ENCODE measurements at regions not wholly inside any gene's neighbourhood (a gene's known extent, or its start where the extent isn't known, plus 50 kb on each side); places are given as distances from the start of the nearest gene placed in this dataset.
"Not testable (repeated sequence)": the region's sequence is repeated elsewhere in the genome, so short reads cannot be mapped to it uniquely, and the experiment has no call there.

DNA sequence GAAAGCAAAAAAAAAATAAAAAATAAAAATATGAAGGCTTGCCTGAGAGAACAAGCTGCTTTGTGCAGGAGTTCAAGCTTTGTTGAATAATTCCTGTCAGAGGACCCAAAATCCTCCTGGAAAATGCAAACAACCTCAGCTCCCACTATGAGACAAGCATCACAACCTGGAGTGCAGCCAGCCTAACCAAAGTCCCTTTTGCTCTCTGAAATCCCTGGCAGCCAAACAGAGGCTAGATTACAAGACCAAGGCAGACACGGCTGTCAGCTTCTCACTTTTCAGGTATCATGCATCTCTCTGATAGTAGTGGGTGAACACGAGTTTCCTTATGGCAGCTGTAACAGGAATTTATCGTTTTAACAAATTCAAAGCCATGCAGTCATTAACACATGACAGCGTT is 180.7 kb downstream of the TSPY2 start:
- H3K27ac ChIP-seq (ENCODE audit: low read length); DNase-seq; intact Hi-C loops (cut with DNase I); ATAC-seq; H3K4me1 ChIP-seq (ENCODE audit: control insufficient read depth, insufficient read depth, low read length); H3K4me3 ChIP-seq (ENCODE audit: low read length); H3K27me3 ChIP-seq (ENCODE audit: control insufficient read depth, insufficient read depth); H3K9me3 ChIP-seq (ENCODE audit: control insufficient read depth, low read length): not testable (repeated sequence)
- no CpG with 5 or more reads among the region's 4 CpGs for WGBS

DNA sequence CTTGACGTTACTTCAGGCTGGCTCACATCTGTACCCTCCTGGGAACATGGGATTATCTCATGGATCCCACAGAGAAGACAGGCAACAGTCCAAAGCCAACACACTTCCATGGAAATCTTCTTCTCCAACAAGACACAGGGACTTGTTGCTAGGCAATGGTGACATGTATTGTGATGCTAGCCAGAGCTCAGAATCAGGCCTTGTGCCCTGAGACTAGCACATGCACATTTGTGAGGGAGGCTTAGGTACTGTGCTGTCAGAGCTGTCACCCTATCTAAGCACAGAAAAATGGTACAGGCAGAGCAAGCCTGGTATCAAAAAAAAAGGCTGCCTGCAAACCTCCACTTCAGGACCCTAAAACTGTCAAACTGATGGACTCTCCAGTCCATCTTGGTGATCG is 199.5 kb downstream of the TSPY2 start:
- H3K27ac ChIP-seq (ENCODE audit: low read length); H3K27me3 ChIP-seq (ENCODE audit: control insufficient read depth, insufficient read depth); DNase-seq; H3K9me3 ChIP-seq (ENCODE audit: control insufficient read depth, low read length); H3K4me3 ChIP-seq (ENCODE audit: low read length); intact Hi-C loops (cut with DNase I); H3K4me1 ChIP-seq (ENCODE audit: control insufficient read depth, insufficient read depth, low read length); ATAC-seq: not testable (repeated sequence)
- WGBS = no CpG with 5 or more reads among the region's 2 CpGs

DNA sequence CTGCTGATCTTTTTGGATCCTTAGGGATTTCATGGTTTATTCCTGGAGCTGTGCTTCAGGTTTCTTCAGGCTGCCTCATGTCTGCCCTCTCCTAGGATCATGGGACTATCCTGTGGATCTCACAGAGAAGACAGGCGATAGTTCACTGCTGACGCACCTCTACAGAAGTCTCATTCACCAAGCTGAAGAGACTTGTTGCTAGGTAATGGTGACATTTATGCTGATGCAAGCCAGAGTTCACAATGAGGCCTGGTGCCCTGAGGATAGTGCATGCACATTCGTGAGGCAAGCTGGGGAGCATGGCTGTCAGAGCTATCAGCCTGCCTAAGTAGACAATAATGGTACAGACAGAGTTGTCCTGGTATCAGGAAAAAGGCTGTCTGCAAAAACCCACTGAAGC is 201.4 kb downstream of the TSPY2 start:
- intact Hi-C loops (cut with DNase I); H3K9me3 ChIP-seq (ENCODE audit: control insufficient read depth, low read length); H3K4me1 ChIP-seq (ENCODE audit: control insufficient read depth, insufficient read depth, low read length); H3K27me3 ChIP-seq (ENCODE audit: control insufficient read depth, insufficient read depth); ATAC-seq; DNase-seq; H3K27ac ChIP-seq (ENCODE audit: low read length); H3K4me3 ChIP-seq (ENCODE audit: low read length): not testable (repeated sequence)
- no CpG with 5 or more reads among the region's 3 CpGs for WGBS

DNA sequence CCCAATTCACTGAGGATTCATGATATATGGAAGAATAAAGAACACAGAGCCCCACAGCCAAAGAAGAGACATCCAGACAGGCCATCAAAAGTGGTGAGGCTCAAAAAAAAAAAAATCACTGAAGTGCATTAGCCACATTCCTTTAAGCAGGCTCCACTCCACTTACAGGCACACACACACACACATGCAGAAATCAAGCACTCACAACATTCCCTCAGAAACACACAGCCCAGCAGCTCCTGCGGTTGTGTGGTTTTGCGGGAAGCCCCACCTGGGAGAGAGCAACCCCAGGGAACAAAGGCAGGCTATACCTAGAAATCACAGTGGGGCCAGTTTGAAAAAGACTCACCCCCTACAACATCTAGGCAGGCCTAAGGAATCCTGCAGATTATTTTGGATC is 222.3 kb downstream of the TSPY2 start:
- H3K4me3 ChIP-seq (ENCODE audit: low read length); H3K4me1 ChIP-seq (ENCODE audit: control insufficient read depth, insufficient read depth, low read length); DNase-seq; H3K27ac ChIP-seq (ENCODE audit: low read length); intact Hi-C loops (cut with DNase I); H3K27me3 ChIP-seq (ENCODE audit: control insufficient read depth, insufficient read depth); ATAC-seq; H3K9me3 ChIP-seq (ENCODE audit: control insufficient read depth, low read length): not testable (repeated sequence)
- WGBS = no CpG with 5 or more reads among the region's 2 CpGs

DNA sequence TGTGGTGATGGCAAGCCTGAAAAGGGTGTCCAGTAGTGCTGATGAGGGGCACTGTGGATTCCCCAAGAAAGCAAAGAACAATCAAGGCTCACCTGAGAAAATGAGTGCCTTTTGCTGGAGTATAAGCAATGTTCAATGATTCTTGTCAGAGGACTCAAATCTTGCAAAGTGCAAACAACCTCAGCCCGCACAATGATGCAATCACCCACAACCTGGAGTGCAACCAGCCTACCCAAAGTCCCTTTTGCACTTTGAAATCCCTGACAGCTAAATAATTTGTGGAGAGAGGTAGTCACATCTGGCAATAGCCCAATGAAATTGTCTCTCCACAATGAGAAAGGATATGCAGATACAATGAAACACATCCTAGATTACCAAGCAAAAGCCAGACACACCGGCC is 225.8 kb downstream of the TSPY2 start:
- ATAC-seq; H3K4me3 ChIP-seq (ENCODE audit: low read length); DNase-seq; H3K9me3 ChIP-seq (ENCODE audit: control insufficient read depth, low read length); H3K4me1 ChIP-seq (ENCODE audit: control insufficient read depth, insufficient read depth, low read length); H3K27me3 ChIP-seq (ENCODE audit: control insufficient read depth, insufficient read depth); H3K27ac ChIP-seq (ENCODE audit: low read length); intact Hi-C loops (cut with DNase I): not testable (repeated sequence)
- no CpG with 5 or more reads among the region's 2 CpGs for WGBS

DNA sequence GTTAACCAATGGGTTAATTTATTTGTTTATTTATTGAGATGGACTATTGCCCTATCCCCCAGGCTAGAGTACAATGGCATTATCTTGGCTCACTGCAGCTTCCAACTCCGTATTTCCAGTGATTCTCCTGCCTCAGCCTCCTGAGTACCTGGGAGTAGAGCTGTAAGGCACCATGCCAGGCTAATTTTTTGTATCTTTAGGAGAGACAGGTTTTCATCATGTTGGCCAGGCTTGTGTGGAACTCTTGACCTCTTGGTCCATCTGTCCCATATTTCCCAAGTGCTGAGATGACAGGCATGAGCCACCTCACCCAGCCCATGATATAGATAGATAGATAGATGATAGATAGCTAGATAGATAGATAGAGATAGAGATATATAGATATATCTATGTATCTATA is 249.4 kb downstream of the TSPY2 start:
- H3K27me3 ChIP-seq (ENCODE audit: control insufficient read depth, insufficient read depth); H3K9me3 ChIP-seq (ENCODE audit: control insufficient read depth, low read length); ATAC-seq; H3K4me1 ChIP-seq (ENCODE audit: control insufficient read depth, insufficient read depth, low read length); H3K27ac ChIP-seq (ENCODE audit: low read length); H3K4me3 ChIP-seq (ENCODE audit: low read length); intact Hi-C loops (cut with DNase I); DNase-seq: not testable (repeated sequence)
- WGBS = 27% methylated on average over 1 of the region's 1 CpG

DNA sequence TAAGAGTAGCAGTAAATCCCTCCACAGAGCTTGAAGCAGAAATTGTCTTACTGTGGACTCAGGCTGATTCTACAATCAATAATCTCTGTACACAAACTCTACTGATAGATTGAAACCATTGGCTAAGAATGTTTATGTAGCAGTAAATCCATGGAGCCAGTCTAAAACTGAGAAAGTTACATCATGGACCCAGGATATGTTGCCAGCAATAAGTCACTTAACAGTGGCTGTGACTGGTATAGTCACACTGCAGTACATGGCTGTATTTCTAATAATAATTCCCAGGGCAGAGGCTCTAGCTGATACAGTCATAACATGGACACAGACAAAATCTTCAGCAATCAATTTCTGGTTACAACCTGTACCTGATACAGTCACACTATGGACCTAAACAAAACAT is 262.8 kb downstream of the TSPY2 start:
- intact Hi-C loops (cut with DNase I); H3K9me3 ChIP-seq (ENCODE audit: control insufficient read depth, low read length); H3K4me1 ChIP-seq (ENCODE audit: control insufficient read depth, insufficient read depth, low read length); ATAC-seq; H3K4me3 ChIP-seq (ENCODE audit: low read length); H3K27ac ChIP-seq (ENCODE audit: low read length); H3K27me3 ChIP-seq (ENCODE audit: control insufficient read depth, insufficient read depth); DNase-seq: not testable (repeated sequence)

DNA sequence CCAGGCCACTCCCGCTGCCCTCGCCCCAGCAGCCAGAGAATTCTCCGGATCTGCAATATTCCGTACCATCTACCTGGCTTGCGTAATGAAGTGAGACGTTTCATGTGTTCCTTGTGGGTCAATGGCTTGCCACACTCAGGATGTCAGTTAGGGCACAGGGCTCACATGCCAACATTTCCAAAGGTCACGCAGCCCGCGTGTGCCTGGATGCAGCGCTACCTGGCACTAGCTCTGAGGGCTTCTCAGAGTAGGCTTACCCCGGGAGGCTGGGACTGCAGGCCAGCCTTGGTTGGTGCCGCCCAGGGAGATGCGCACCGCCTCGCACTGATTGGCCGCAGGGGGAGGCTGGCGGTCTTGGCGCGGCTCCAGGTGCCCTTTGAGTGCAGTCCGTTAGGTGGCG is 274.0 kb downstream of the TSPY2 start:
- H3K4me1 ChIP-seq (ENCODE audit: control insufficient read depth, insufficient read depth, low read length); ATAC-seq; H3K27ac ChIP-seq (ENCODE audit: low read length); H3K9me3 ChIP-seq (ENCODE audit: control insufficient read depth, low read length); intact Hi-C loops (cut with DNase I); DNase-seq; H3K27me3 ChIP-seq (ENCODE audit: control insufficient read depth, insufficient read depth); H3K4me3 ChIP-seq (ENCODE audit: low read length): not testable (repeated sequence)
- WGBS = 100% methylated on average over 7 of the region's 21 CpGs

DNA sequence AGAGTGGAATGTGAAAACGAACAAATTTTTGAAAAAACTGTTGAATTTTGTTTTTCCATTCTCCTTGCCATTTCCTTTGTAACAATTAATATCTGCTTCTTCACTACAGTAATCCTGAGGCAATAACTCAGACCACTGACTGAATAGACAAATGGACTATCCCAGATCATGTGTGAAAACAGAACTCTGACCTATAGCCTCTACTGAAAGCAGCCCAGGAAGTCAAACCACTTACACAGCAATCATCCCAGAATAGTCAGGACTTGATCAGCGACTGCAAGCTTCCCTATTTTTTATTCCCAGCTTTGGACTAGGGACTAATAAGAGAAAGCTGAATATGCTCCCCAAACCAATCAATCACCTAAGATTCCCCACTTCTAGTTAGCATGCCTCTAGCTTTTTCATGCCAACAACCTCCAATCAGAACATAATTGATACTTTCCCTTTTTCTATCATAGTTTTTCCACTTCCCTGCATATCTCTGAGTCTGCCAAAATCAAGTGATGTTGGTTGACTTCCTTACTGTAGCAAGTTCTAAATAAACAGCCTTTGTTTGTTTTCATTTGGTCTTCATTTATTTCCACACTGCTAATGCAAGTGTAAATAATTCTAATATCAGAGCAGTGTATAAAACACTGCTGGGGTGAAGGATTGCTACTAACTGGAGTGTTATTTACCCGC is 298.2 kb downstream of the TSPY2 start:
- DNase-seq; ATAC-seq; H3K4me1 ChIP-seq (ENCODE audit: control insufficient read depth, insufficient read depth, low read length); H3K27ac ChIP-seq (ENCODE audit: low read length); H3K9me3 ChIP-seq (ENCODE audit: control insufficient read depth, low read length); H3K27me3 ChIP-seq (ENCODE audit: control insufficient read depth, insufficient read depth); intact Hi-C loops (cut with DNase I); H3K4me3 ChIP-seq (ENCODE audit: low read length): not testable (repeated sequence)
- 57% methylated on average over 2 of the region's 3 CpGs for WGBS

DNA sequence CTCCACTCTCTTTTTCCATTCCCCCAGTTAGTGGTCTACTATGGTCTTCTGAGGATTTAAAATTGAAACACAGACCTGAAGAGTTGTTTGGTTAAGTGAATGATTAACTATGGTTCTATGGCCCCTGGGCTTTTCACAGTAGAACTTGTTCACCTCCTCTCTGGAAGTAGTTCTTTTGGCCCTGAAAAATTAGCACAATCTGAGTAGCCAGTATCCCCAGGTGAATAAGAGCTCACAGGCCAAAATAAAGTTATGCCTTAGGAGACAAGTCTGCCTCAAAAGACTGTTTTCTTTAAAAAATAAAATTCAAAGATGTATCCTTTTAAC is 298.7 kb downstream of the TSPY2 start:
- H3K9me3 ChIP-seq (ENCODE audit: control insufficient read depth, low read length); H3K27me3 ChIP-seq (ENCODE audit: control insufficient read depth, insufficient read depth); H3K4me3 ChIP-seq (ENCODE audit: low read length); DNase-seq; intact Hi-C loops (cut with DNase I); ATAC-seq; H3K4me1 ChIP-seq (ENCODE audit: control insufficient read depth, insufficient read depth, low read length); H3K27ac ChIP-seq (ENCODE audit: low read length): not testable (repeated sequence)

DNA sequence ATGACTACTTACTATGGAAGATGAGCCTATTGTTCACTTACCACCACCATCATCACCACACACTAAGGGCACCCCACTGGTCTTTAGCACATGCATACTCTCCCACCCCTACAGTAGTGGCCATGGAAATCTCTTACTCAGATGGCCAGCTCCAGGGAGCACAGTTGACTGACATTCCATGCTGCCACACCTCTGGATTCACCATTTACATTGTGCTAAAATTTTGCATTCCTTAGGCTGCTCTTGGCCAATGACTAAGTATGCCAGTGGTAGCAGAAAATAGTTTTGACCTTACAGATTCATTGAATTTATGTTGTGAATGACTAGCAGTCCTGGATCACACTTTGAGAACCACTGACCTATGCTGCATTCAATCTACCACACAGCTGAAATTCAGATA is 306.9 kb downstream of the TSPY2 start:
- H3K9me3 ChIP-seq (ENCODE audit: control insufficient read depth, low read length); H3K4me3 ChIP-seq (ENCODE audit: low read length); H3K27ac ChIP-seq (ENCODE audit: low read length); DNase-seq; H3K4me1 ChIP-seq (ENCODE audit: control insufficient read depth, insufficient read depth, low read length); H3K27me3 ChIP-seq (ENCODE audit: control insufficient read depth, insufficient read depth); intact Hi-C loops (cut with DNase I); ATAC-seq: not testable (repeated sequence)

DNA sequence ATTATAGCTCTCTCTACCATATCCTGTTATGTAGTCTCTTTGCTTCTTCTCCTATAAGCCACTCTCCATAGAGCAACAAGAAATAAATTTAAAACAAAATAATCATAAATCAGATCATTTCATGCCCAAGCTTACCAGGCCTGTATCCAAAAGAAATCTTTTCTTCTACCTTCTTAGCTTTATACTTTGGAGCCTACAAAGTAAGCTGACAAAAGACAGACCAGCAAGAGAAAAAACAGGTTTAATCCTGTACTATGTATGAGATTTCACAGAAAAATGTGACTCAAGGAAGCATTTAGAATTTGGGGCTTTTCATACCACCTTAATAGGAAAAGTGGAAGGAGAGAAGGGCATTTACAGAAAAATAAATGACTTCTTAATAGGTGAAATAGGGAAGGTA is 321.0 kb downstream of the TSPY2 start:
- DNase-seq; H3K9me3 ChIP-seq (ENCODE audit: control insufficient read depth, low read length); intact Hi-C loops (cut with DNase I); ATAC-seq; H3K27ac ChIP-seq (ENCODE audit: low read length); H3K4me3 ChIP-seq (ENCODE audit: low read length); H3K4me1 ChIP-seq (ENCODE audit: control insufficient read depth, insufficient read depth, low read length); H3K27me3 ChIP-seq (ENCODE audit: control insufficient read depth, insufficient read depth): not testable (repeated sequence)
